Natural killer cell (primary cell): ENCODE measurements at regions not wholly inside any gene's neighbourhood (a gene's known extent, or its start where the extent isn't known, plus 50 kb on each side); places are given as distances from the start of the nearest gene placed in this dataset.
A peak's percentile ranks its signal among the peaks of the same experiment; 100 is the strongest.

Experiments
- ATAC-seq, 3 donors: fragments of 150-1000 bp in 2 of 3; fragments of 200-7000 bp in 1 of 3; cut with Tn5 transposase; 1 replicate in 1 of 3; 2 replicates in 2 of 3; pipeline ENCODE4 v1.10.0; 2021; ENCODE audit warnings: mild to moderate bottlenecking in 2 of 3, moderate library complexity in 2 of 3
- DNase-seq, 2 donors: peaks; one replicate each; pipeline versions ENCODE4 v3.0.0 to v3.0.0-alpha.2; 2013 to 2021; ENCODE audit warnings: mixed read lengths in 1 of 2
- H3K27ac ChIP-seq: one replicate; pipeline ENCODE4 v1.5.1; 2013; ENCODE audit warnings: mild to moderate bottlenecking, low read length
- H3K27me3 ChIP-seq: one replicate; pipeline ENCODE4 v1.6.1; 2013; ENCODE audit warnings: low read length; ENCODE audit not compliant: control insufficient read depth, insufficient read depth
- H3K36me3 ChIP-seq: one replicate; pipeline ENCODE4 v1.6.1; 2013; ENCODE audit warnings: low read length; ENCODE audit not compliant: control insufficient read depth, insufficient read depth
- H3K4me1 ChIP-seq: one replicate; pipeline ENCODE4 v1.6.1; 2013; ENCODE audit warnings: low read length; ENCODE audit not compliant: control insufficient read depth, insufficient read depth
- H3K4me3 ChIP-seq: one replicate; pipeline ENCODE4 v1.5.1; 2013; ENCODE audit warnings: low read length
- H3K9me3 ChIP-seq: one replicate; pipeline ENCODE4 v1.6.1; 2013; ENCODE audit warnings: low read length; ENCODE audit not compliant: control insufficient read depth, insufficient read depth
- H3K27ac Mint-ChIP-seq, 2 donors: one replicate each; pipeline ENCODE4 v1.8.0; 2022; ENCODE audit warnings: mild to moderate bottlenecking in 2 of 2, mixed read lengths in 2 of 2, moderate library complexity in 1 of 2
- H3K27me3 Mint-ChIP-seq, 2 donors: one replicate each; pipeline ENCODE4 v1.8.0; 2022; ENCODE audit warnings: low read depth in 2 of 2, mixed read lengths in 2 of 2
- H3K36me3 Mint-ChIP-seq: one replicate; pipeline ENCODE4 v1.8.0; 2022; ENCODE audit warnings: mixed read lengths
- H3K4me1 Mint-ChIP-seq, 2 donors: one replicate each; pipeline ENCODE4 v1.8.0; 2022; ENCODE audit warnings: mixed read lengths in 2 of 2
- H3K4me3 Mint-ChIP-seq: one replicate; pipeline ENCODE4 v1.8.0; 2022; ENCODE audit warnings: mild to moderate bottlenecking, moderate library complexity, mixed read lengths
- H3K9me3 Mint-ChIP-seq, 2 donors: one replicate each; pipeline ENCODE4 v1.8.0; 2022; ENCODE audit warnings: mixed read lengths in 2 of 2
- CTCF ChIP-seq: fragments of 200-600 bp; IDR thresholded peaks from one replicate; pipeline ENCODE4 v1.8.0; 2022; ENCODE audit warnings: antibody characterized with exemption
- WGBS: methylation state at CpG from one replicate; pipeline ENCODE4 v1.1.7; 2013; ENCODE audit warnings: missing lambda C conversion rate; ENCODE audit not compliant: insufficient coverage; 5-methylcytosine and 5-hydroxymethylcytosine counted together
- intact Hi-C: fragments of 100-400 bp; cut with micrococcal nuclease; formaldehyde crosslinking; loops from one replicate; pipeline ENCODE4 v1.14.2; 2022

- Histone ChIP-seq H3K27ac (no peak overlapping the region), H3K4me1 (no peaks in the 10 kb centered on the region), H3K27me3 (no peaks in the 10 kb centered on the region), H3K36me3 (no peaks in the 10 kb centered on the region), H3K4me3 (no peak overlapping the region), H3K9me3 (no peaks in the 10 kb centered on the region)
- Mint-ChIP-seq H3K4me1 (no peaks in the 10 kb centered on the region), H3K4me3 (no peak overlapping the region), H3K27ac (no peak overlapping the region), H3K36me3 (no peaks in the 10 kb centered on the region), H3K9me3 (no peaks in the 10 kb centered on the region), H3K27me3 (peaks cover 0 to 5% of the 10 kb centered on the region in 2 donors)
- TF ChIP-seq CTCF: no peak
- WGBS: 93% methylated on average over 1 of the region's 1 CpG
- ATAC-seq: no peak
- intact Hi-C loops: loop anchor here (2.0 kb wide), 1 partner anchor 55 kb away; no protein-coding TSS in a partner anchor
- DNase-seq: no peak
Observed at GRCh38 chr1:224563666-224564065, 52.5 kb upstream of the CNIH3 start.

GRCh38 chr1:224564454-224565084 lies 51.5 kb upstream of the CNIH3 start:
- no peak for ATAC-seq
- WGBS: 71% methylated on average over 3 of the region's 3 CpGs
- H3K4me3 Mint-ChIP-seq: no peak overlapping the region

GRCh38 chr1:224565186-224565585 lies 50.9 kb upstream of the CNIH3 start:
- intact Hi-C loops: loop anchor here (2.0 kb wide), 1 partner anchor 56 kb away; no protein-coding TSS in a partner anchor
- no peak for TF ChIP-seq CTCF
- Mint-ChIP-seq H3K9me3 (no peaks in the 10 kb centered on the region), H3K36me3 (no peaks in the 10 kb centered on the region), H3K4me3 (no peak overlapping the region), H3K27ac (no peak overlapping the region), H3K27me3 (peaks cover 0 to 5% of the 10 kb centered on the region in 2 donors), H3K4me1 (no peaks in the 10 kb centered on the region)
- Histone ChIP-seq H3K9me3 (no peaks in the 10 kb centered on the region), H3K27ac (no peak overlapping the region), H3K4me1 (no peaks in the 10 kb centered on the region), H3K27me3 (no peaks in the 10 kb centered on the region), H3K36me3 (no peaks in the 10 kb centered on the region), H3K4me3 (no peak overlapping the region)
- ATAC-seq (peak in 2 of 3 donors; percentile 41 to 47), DNase-seq (peak in 1 of 2 donors; percentile 5)
- 93% methylated on average over 5 of the region's 5 CpGs for WGBS

More at GRCh38 chr1:224564454-224565084, 51.5 kb upstream of the CNIH3 start:
- Mint-ChIP-seq H3K9me3 (no peaks in the 10 kb centered on the region), H3K36me3 (no peaks in the 10 kb centered on the region), H3K27ac (no peak overlapping the region), H3K27me3 (peaks cover 0 to 5% of the 10 kb centered on the region in 2 donors), H3K4me1 (no peaks in the 10 kb centered on the region)
- Histone ChIP-seq H3K4me3 (no peak overlapping the region), H3K27me3 (no peaks in the 10 kb centered on the region), H3K9me3 (no peaks in the 10 kb centered on the region), H3K27ac (no peak overlapping the region), H3K4me1 (no peaks in the 10 kb centered on the region), H3K36me3 (no peaks in the 10 kb centered on the region)
- no peak for DNase-seq
- intact Hi-C loops: loop anchor here (2.0 kb wide), 1 partner anchor 56 kb away; no protein-coding TSS in a partner anchor
- no peak for TF ChIP-seq CTCF
